ENCODE measurements at regions not wholly inside any gene's neighbourhood (a gene's known extent, or its start where the extent isn't known, plus 50 kb on each side); places are given as distances from the start of the nearest gene placed in this dataset.

- POLR2A ChIA-PET = no interaction called here
- TF ChIP-seq CTCF (IDR thresholded peaks at IDR 0.05) = no peak
- no peak for TF ChIP-seq EZH2 (IDR thresholded peaks at IDR 0.05; ENCODE audit: borderline replicate concordance, insufficient read depth, low read depth, low read length, poor library complexity, severe bottlenecking)
- intact Hi-C loops (cut with micrococcal nuclease) = no loop called here
- Histone ChIP-seq H3K79me2 (ENCODE audit: control insufficient read depth, insufficient read depth, low read length) (no peaks in the 10 kb centered on the region), H3K4me3 (ENCODE audit: control extremely low read depth in 1 of 5, extremely low read depth in 1 of 5, insufficient read depth in 1 of 5, low read depth in 2 of 5, low read length in 4 of 5) (no peak overlapping the region), H3K36me3 (replicated peaks in 1 of 2; ENCODE audit: control extremely low read depth in 1 of 2, control insufficient read depth in 1 of 2, extremely low read depth in 1 of 2, insufficient read depth in 2 of 2, low read length in 1 of 2) (no peaks in the 10 kb centered on the region), H3K27me3 (replicated peaks in 1 of 4; ENCODE audit: control extremely low read depth in 1 of 4, control insufficient read depth in 3 of 4, insufficient read depth in 4 of 4, low read length in 3 of 4) (peaks cover 0 to 2% (median 0%) of the 10 kb centered on the region in 4 experiments), H3K27ac (ENCODE audit: low read length in 2 of 2) (no peak overlapping the region), H3K9me3 (ENCODE audit: control extremely low read depth in 1 of 3, control insufficient read depth in 2 of 3, insufficient read depth in 1 of 3, low read length in 2 of 3) (no peaks in the 10 kb centered on the region), H4K20me1 (ENCODE audit: control insufficient read depth, insufficient read depth, low read length, poor library complexity, severe bottlenecking) (no peaks in the 10 kb centered on the region), H2AFZ (ENCODE audit: insufficient read depth, low read depth, low read length, poor library complexity, severe bottlenecking) (no peak overlapping the region), H3K4me2 (replicated peaks; ENCODE audit: low read depth, low read length, poor library complexity, severe bottlenecking) (no peak overlapping the region), H3K9ac (ENCODE audit: low read length) (no peak overlapping the region), H3K4me1 (ENCODE audit: control insufficient read depth in 2 of 2, insufficient read depth in 2 of 2, low read length in 2 of 2) (no peaks in the 10 kb centered on the region)
- DNase-seq = no peak
- Mint-ChIP-seq H3K4me3 (no peak overlapping the region), H3K27me3 (peaks cover 5% of the 10 kb centered on the region), H3K4me1 (no peaks in the 10 kb centered on the region), H3K27ac (no peak overlapping the region), H3K9me3 (ENCODE audit: insufficient read depth) (no peaks in the 10 kb centered on the region)
- 54% methylated on average over 3 of the region's 9 CpGs for WGBS (ENCODE audit: insufficient coverage)
- CTCF ChIA-PET = no interaction called here
- ATAC-seq (ENCODE audit: low read depth) = no peak
Observed at GRCh38 chr11:129590753-129591475, 215.3 kb downstream of the BARX2 start.

GRCh38 chr11:129591527-129591926 is 215.9 kb downstream of the BARX2 start:
- POLR2A ChIA-PET = no interaction called here
- CTCF ChIA-PET = no interaction called here
- H2AFZ ChIP-seq (ENCODE audit: insufficient read depth, low read depth, low read length, poor library complexity, severe bottlenecking) = no peak overlapping the region

More at GRCh38 chr11:129591527-129591926, 215.9 kb downstream of the BARX2 start:
- Mint-ChIP-seq H3K4me3 (no peak overlapping the region), H3K4me1 (no peaks in the 10 kb centered on the region), H3K9me3 (ENCODE audit: insufficient read depth) (no peaks in the 10 kb centered on the region), H3K27ac (no peak overlapping the region), H3K27me3 (peaks cover 10% of the 10 kb centered on the region)
- Histone ChIP-seq H3K27ac (ENCODE audit: low read length in 2 of 2) (no peak overlapping the region), H3K27me3 (replicated peaks in 1 of 4; ENCODE audit: control extremely low read depth in 1 of 4, control insufficient read depth in 3 of 4, insufficient read depth in 4 of 4, low read length in 3 of 4) (peaks cover 0 to 2% (median 0%) of the 10 kb centered on the region in 4 experiments), H3K36me3 (replicated peaks in 1 of 2; ENCODE audit: control extremely low read depth in 1 of 2, control insufficient read depth in 1 of 2, extremely low read depth in 1 of 2, insufficient read depth in 2 of 2, low read length in 1 of 2) (no peaks in the 10 kb centered on the region), H3K79me2 (ENCODE audit: control insufficient read depth, insufficient read depth, low read length) (no peaks in the 10 kb centered on the region), H3K9me3 (ENCODE audit: control extremely low read depth in 1 of 3, control insufficient read depth in 2 of 3, insufficient read depth in 1 of 3, low read length in 2 of 3) (no peaks in the 10 kb centered on the region), H3K4me2 (replicated peaks; ENCODE audit: low read depth, low read length, poor library complexity, severe bottlenecking) (no peak overlapping the region), H3K4me1 (ENCODE audit: control insufficient read depth in 2 of 2, insufficient read depth in 2 of 2, low read length in 2 of 2) (no peaks in the 10 kb centered on the region), H3K9ac (ENCODE audit: low read length) (no peak overlapping the region), H3K4me3 (ENCODE audit: control extremely low read depth in 1 of 5, extremely low read depth in 1 of 5, insufficient read depth in 1 of 5, low read depth in 2 of 5, low read length in 4 of 5) (no peak overlapping the region), H4K20me1 (ENCODE audit: control insufficient read depth, insufficient read depth, low read length, poor library complexity, severe bottlenecking) (no peaks in the 10 kb centered on the region)
- intact Hi-C loops (cut with micrococcal nuclease) = no loop called here
- no CpG with 5 or more reads among the region's 2 CpGs for WGBS (ENCODE audit: insufficient coverage)
- TF ChIP-seq CTCF (IDR thresholded peaks at IDR 0.05) = no peak
- TF ChIP-seq EZH2 (IDR thresholded peaks at IDR 0.05; ENCODE audit: borderline replicate concordance, insufficient read depth, low read depth, low read length, poor library complexity, severe bottlenecking) = no peak
- ATAC-seq (ENCODE audit: low read depth) = no peak
- no peak for DNase-seq

All from B cell (primary cell).